Naive B cell (primary cell): ENCODE measurements at regions not wholly inside any gene's neighbourhood (a gene's known extent, or its start where the extent isn't known, plus 50 kb on each side); places are given as distances from the start of the nearest gene placed in this dataset.

Experiments used
- ATAC-seq, 2 donors: fragments of 150-1000 bp; cut with Tn5 transposase; 2 replicates each; pipeline ENCODE4 v1.10.0; 2021; ENCODE audit warnings: low read depth in 2 of 2, mild to moderate bottlenecking in 2 of 2, moderate library complexity in 2 of 2
- DNase-seq: peaks from one replicate; pipeline ENCODE4 v3.0.0; 2022
- H3K27ac Mint-ChIP-seq, 6 donors: one replicate each; pipeline ENCODE4 v1.8.0; 2020 to 2022; ENCODE audit warnings: mild to moderate bottlenecking in 6 of 6, mixed read lengths in 6 of 6, moderate library complexity in 5 of 6, inconsistent platforms in 2 of 6
- H3K27me3 Mint-ChIP-seq, 3 donors: one replicate each; pipeline ENCODE4 v1.8.0; 2021 to 2022; ENCODE audit warnings: mixed read lengths in 3 of 3, mild to moderate bottlenecking in 1 of 3
- H3K36me3 Mint-ChIP-seq, 2 donors: one replicate each; pipeline ENCODE4 v1.8.0; 2020 to 2022; ENCODE audit warnings: mixed read lengths in 2 of 2, inconsistent platforms in 1 of 2, mild to moderate bottlenecking in 1 of 2
- H3K4me1 Mint-ChIP-seq, 3 donors: one replicate each; pipeline ENCODE4 v1.8.0; 2020 to 2022; ENCODE audit warnings: mixed read lengths in 3 of 3, inconsistent platforms in 1 of 3, mild to moderate bottlenecking in 1 of 3, moderate library complexity in 1 of 3
- H3K4me3 Mint-ChIP-seq, 8 donors: one replicate each; pipeline ENCODE4 v1.8.0; 2020 to 2022; ENCODE audit warnings: mild to moderate bottlenecking in 8 of 8, mixed read lengths in 8 of 8, moderate library complexity in 8 of 8, inconsistent platforms in 2 of 8
- H3K9me3 Mint-ChIP-seq, 7 donors: one replicate each; pipeline ENCODE4 v1.8.0; 2020 to 2022; ENCODE audit warnings: mixed read lengths in 7 of 7, mild to moderate bottlenecking in 5 of 7, inconsistent platforms in 2 of 7, moderate library complexity in 1 of 7

DNA sequence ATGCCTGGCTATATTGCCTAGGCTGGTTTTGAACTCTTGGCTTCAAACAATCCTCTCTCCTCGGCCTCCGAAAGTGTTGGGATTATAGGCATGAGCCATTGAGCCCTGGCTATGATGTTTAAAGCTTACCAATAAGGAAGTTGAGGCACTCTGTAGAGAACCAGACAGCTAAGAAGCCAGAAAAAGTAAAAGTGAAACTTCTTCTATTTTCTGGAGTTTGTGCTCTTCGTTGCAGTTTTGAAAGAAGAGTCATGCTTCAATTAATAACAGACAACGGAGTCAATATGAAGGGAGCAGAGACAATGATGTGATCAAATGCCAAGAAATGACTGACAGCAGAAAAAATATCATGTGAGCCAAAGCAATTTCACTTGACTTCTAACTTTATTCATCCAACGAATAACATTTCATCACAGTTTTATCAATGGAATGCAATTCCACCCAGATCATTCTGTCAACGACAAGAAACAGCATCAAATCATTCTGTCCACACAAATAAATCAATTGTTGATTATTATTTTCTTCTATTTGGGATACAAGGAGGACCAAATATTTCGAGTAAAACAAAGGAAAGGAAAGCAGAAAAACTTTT is 175.5 kb upstream of the CELF4 start:
- Mint-ChIP-seq H3K4me1 (no peaks in the 10 kb centered on the region), H3K27ac (no peak overlapping the region), H3K27me3 (no peaks in the 10 kb centered on the region), H3K36me3 (no peaks in the 10 kb centered on the region), H3K4me3 (no peak overlapping the region), H3K9me3 (peaks cover 0 to 8% (median 0%) of the 10 kb centered on the region in 7 donors)
- ATAC-seq = no peak
- DNase-seq = no peak

DNA sequence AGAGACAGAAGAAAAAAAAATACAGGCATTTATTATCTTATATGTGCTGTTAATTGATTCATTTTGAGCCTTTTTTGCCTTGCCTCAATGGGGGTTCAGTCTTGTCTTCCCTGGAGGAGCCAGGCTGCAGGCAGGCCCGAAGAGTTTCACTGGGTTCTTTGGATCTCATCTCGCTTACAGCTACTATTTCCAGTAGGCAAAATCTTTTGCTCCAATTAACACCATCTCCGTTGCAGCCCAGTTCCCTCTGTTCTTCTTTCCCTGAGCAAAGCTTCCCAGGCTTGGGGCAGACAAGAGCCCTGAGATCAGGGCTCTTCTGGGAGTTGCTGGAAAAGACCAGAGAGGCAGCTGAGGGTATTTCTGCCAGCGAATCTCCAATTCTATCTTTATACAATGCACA is 168.8 kb upstream of the CELF4 start:
- ATAC-seq (no peak), DNase-seq (no peak)
- Mint-ChIP-seq H3K9me3 (peaks cover 0 to 9% (median 0%) of the 10 kb centered on the region in 7 donors), H3K27me3 (no peaks in the 10 kb centered on the region), H3K4me3 (no peak overlapping the region), H3K4me1 (no peaks in the 10 kb centered on the region), H3K27ac (no peak overlapping the region), H3K36me3 (no peaks in the 10 kb centered on the region)

DNA sequence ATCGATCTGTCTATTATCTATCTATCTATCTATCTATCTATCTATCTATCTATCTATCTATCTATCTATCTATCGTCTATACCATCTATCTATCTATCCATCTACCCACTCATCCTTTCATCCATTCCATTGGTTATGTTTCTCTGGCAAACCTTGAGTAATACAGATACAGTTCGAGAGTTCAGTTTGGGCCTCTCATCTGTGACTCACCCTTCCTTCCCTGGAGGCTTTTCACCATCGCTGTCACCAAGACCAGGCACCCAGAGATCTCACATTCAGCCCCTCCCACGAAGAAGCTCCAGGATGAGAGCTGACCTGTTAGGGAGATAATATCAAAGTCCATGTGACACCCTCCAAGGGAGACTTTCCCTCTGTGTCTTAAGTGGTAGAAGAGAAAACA is 164.1 kb upstream of the CELF4 start:
- Mint-ChIP-seq H3K4me1 (no peaks in the 10 kb centered on the region), H3K27me3 (no peaks in the 10 kb centered on the region), H3K36me3 (no peaks in the 10 kb centered on the region), H3K4me3 (no peak overlapping the region), H3K27ac (no peak overlapping the region), H3K9me3 (peaks cover 0 to 9% (median 0%) of the 10 kb centered on the region in 7 donors)
- DNase-seq (no peak), ATAC-seq (no peak)

DNA sequence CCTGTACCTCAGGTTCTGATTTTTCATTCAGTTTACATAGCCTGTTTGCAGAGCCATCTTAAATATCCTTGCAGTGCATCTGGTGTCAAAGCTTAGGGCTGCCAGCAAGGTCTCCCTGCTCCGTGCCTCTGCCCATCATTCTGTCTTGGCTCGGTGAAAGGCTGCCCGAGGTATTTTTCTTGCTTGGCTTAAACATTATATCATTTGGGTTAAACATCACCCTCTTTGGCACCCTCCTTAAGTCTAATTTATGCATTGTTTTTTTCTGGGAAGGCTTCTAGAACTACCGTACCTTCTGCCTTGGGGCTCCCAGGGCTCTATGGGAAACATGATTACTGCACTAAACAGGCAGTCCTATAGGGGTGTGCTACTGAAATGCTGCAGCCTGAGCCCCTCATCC is 158.6 kb upstream of the CELF4 start:
- no peak for DNase-seq
- ATAC-seq = no peak
- Mint-ChIP-seq H3K4me3 (no peak overlapping the region), H3K4me1 (no peaks in the 10 kb centered on the region), H3K27ac (no peak overlapping the region), H3K36me3 (no peaks in the 10 kb centered on the region), H3K9me3 (peaks cover 0 to 6% (median 0%) of the 10 kb centered on the region in 7 donors), H3K27me3 (peaks cover 0 to 6% (median 0%) of the 10 kb centered on the region in 3 donors)

DNA sequence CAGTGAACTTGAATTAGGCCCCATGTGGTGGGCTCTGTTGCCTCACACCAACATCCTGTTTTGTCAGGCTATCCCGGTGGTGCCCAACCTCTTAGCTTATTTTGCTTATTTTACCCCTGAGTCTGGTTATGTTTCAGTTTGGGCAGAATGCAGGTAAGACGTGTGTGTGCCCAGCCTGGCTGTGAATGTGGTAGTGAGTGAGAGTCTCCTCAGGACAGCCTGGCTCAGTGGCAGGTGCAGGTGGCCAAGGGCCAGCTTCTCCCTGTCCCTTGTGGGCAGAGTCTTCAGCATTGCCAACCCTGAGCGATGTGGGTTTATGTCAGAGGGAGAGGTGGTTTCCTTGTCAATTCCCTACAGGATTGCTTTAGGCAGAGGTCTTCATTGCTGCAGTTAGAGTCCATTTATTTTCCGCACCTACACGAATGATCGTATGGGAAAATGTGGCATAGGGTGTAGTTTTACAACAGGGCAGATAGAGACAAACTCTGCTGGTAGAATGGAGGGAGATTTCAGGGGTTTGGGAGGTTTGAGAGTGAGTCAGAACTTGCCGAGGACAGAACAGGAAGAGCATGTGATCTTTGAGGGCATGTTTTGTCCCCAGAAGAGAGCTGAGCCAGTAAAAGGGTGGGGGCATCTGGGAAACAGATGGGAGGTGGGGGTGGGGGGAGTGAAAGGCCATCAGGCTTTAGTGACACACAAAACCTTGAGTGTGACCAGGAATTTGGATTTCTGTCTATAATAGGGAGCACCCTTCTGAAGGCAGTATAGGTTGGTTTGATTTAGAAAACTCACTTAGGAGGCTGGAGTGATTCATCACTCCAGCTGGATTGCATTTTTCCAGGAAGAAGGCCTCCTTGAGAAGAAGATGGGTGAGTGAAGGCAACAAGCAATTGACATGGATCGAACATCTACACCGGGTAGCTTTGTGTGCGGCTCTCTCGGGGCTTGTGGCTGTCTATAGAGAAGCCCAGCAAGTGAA is 156.2 kb upstream of the CELF4 start:
- DNase-seq (no peak), ATAC-seq (no peak)
- no peaks in the 10 kb centered on the region for H3K36me3 Mint-ChIP-seq
- H3K4me1 Mint-ChIP-seq = no peaks in the 10 kb centered on the region
- no peak overlapping the region for H3K4me3 Mint-ChIP-seq
- no peak overlapping the region for H3K27ac Mint-ChIP-seq
- H3K27me3 Mint-ChIP-seq = peaks cover 0 to 6% (median 0%) of the 10 kb centered on the region in 3 donors
- peaks cover 0 to 4% (median 0%) of the 10 kb centered on the region in 7 donors for H3K9me3 Mint-ChIP-seq

DNA sequence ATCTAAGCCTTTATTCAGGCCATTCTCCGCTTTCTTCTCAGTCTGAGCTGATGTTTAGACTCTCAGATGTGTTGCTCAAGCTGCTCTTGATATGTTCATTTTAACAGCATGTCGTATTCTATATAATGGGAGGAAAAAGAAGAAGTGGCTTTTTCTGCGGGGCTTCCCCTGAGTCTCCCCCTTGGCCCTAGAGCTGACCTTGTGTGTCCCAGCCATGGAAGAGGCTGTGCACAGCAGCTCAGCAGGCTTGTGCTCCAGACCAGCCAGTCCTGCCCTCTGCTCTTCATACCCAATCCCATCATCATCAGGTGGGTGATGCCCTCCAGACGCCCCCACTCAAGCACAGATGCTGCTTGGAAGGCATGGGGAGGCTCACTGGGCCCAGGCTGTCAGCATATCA is 155.1 kb upstream of the CELF4 start:
- Mint-ChIP-seq H3K9me3 (peaks cover 0 to 4% (median 2%) of the 10 kb centered on the region in 7 donors), H3K27me3 (peaks cover 0 to 6% (median 0%) of the 10 kb centered on the region in 3 donors), H3K27ac (no peak overlapping the region), H3K4me3 (no peak overlapping the region), H3K36me3 (no peaks in the 10 kb centered on the region), H3K4me1 (no peaks in the 10 kb centered on the region)
- no peak for DNase-seq
- no peak for ATAC-seq

DNA sequence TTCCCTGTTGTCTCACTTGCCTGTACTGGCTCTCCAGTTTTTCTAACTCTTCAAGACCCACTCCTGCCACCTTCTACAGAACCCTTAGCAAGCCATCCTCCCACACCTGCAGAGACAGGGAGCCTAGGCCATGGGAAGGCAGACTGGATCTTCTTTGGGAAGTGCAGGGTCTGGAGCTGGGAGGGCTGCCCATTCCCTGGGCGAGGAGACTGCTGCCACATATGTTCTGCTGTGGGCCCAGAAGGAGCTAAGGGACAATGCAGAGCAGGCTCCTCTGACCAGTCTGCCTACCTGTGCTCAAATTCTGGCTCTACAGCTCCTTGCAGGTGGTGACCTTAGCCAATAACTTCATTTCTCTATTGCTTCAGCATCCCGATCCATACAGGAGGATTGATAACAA is 152.1 kb upstream of the CELF4 start:
- H3K4me1 Mint-ChIP-seq = no peaks in the 10 kb centered on the region
- no peaks in the 10 kb centered on the region for H3K36me3 Mint-ChIP-seq
- H3K27ac Mint-ChIP-seq = no peak overlapping the region
- H3K27me3 Mint-ChIP-seq = peaks cover 0 to 6% (median 0%) of the 10 kb centered on the region in 3 donors
- no peak for ATAC-seq
- DNase-seq = no peak
- no peak overlapping the region for H3K4me3 Mint-ChIP-seq
- H3K9me3 Mint-ChIP-seq = peaks cover 0 to 4% (median 0%) of the 10 kb centered on the region in 7 donors

DNA sequence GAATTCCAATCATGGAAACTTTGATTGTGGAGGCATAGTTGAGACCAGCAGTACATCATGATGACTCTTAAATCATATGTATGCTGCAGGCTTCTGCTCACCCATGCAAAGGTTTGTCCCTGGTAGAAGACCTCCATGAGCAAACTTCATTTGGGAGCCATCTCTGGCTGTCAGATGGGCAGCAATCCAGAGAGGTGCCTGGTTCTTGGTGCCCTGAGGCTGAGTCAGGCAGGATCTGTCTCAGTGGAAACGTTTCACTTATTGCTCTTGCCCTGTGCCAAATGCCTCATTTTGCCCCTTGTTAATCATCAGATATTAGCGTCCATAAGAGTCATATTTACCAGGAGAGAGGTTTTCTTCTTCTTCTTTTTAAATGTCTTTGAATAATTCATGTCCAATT is 151.5 kb upstream of the CELF4 start:
- peaks cover 0 to 4% (median 0%) of the 10 kb centered on the region in 7 donors for H3K9me3 Mint-ChIP-seq
- no peaks in the 10 kb centered on the region for H3K36me3 Mint-ChIP-seq
- DNase-seq (no peak), ATAC-seq (no peak)
- H3K4me3 Mint-ChIP-seq = no peak overlapping the region
- H3K4me1 Mint-ChIP-seq = no peaks in the 10 kb centered on the region
- H3K27ac Mint-ChIP-seq = no peak overlapping the region
- peaks cover 0 to 2% (median 0%) of the 10 kb centered on the region in 3 donors for H3K27me3 Mint-ChIP-seq

DNA sequence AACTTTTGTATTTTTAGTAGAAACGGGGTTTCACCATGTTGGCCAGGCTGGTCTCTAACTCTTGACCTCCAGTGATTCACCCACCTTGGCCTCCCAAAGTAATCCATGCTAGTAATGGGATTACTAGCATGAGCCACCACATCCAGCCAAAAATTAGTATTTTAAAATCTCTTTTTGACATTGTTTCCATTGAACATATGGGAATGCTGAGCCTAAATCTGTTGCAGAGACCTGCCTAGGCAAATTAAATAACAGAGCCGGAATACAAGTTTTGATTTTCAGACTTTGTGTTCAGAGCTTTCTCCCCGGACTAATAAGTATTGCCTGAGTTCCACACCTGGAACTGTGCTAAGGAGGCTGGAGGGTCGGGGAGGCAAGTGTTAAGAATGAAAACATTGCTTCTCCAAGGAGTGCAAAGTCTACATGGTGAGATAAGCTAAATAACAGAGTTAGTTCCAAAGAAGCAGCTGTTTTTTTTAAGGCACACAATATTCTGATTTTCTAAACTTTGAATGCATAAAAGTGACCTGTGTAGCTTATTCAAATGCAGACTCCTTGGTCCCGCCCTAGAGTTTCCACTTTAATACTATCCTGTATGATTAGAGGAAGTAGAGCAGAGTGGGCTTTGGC is 150.6 kb upstream of the CELF4 start:
- H3K4me1 Mint-ChIP-seq = no peaks in the 10 kb centered on the region
- no peak overlapping the region for H3K4me3 Mint-ChIP-seq
- DNase-seq (no peak), ATAC-seq (no peak)
- H3K27ac Mint-ChIP-seq = no peak overlapping the region
- no peaks in the 10 kb centered on the region for H3K27me3 Mint-ChIP-seq
- peaks cover 0 to 5% (median 0%) of the 10 kb centered on the region in 7 donors for H3K9me3 Mint-ChIP-seq
- H3K36me3 Mint-ChIP-seq = no peaks in the 10 kb centered on the region

DNA sequence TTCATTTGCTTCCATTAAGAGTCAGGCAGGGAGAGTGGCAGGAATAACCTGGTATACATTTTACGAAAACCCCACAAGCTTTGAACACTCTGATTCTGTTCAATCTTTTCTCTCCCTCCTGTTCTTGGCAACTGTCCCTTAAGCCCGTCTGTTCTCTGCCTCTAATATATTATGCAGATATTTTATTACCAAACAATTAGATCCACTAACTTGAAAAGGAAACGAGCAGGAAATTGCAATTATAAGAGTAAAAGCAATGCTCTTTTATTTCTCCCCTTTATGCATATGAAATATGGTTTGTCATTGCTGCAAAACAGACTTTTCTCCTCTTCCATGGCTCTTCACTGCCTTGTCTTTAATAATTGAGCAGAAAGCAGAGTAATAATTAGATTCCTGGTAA is 149.1 kb upstream of the CELF4 start:
- H3K4me3 Mint-ChIP-seq = no peak overlapping the region
- no peak overlapping the region for H3K27ac Mint-ChIP-seq
- H3K9me3 Mint-ChIP-seq = peaks cover 0 to 5% (median 0%) of the 10 kb centered on the region in 7 donors
- H3K36me3 Mint-ChIP-seq = no peaks in the 10 kb centered on the region
- no peaks in the 10 kb centered on the region for H3K27me3 Mint-ChIP-seq
- no peak for DNase-seq
- H3K4me1 Mint-ChIP-seq = no peaks in the 10 kb centered on the region
- ATAC-seq = no peak

DNA sequence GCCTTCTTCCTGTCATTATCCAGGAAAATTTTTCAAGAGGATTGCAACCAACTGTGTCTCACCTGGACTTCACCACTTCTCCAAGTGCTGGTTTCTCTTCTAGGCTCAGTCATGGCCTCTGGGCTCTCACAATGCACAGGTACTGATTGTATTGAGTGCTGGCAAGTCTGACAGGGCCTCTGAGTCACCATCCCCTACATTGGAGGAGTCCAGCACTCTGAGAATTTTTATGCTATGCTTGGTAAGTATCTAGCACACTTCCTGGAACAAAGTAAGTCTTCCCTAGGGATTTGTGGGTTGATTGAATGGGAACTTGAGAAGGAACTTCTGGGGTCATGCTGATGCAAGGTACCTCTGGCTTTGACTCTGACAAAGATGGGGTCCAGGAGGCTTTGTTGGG is 147.2 kb upstream of the CELF4 start:
- Mint-ChIP-seq H3K36me3 (no peaks in the 10 kb centered on the region), H3K27me3 (no peaks in the 10 kb centered on the region), H3K4me3 (no peak overlapping the region), H3K9me3 (peaks cover 0 to 5% (median 0%) of the 10 kb centered on the region in 7 donors), H3K27ac (no peak overlapping the region), H3K4me1 (no peaks in the 10 kb centered on the region)
- DNase-seq (no peak), ATAC-seq (no peak)

DNA sequence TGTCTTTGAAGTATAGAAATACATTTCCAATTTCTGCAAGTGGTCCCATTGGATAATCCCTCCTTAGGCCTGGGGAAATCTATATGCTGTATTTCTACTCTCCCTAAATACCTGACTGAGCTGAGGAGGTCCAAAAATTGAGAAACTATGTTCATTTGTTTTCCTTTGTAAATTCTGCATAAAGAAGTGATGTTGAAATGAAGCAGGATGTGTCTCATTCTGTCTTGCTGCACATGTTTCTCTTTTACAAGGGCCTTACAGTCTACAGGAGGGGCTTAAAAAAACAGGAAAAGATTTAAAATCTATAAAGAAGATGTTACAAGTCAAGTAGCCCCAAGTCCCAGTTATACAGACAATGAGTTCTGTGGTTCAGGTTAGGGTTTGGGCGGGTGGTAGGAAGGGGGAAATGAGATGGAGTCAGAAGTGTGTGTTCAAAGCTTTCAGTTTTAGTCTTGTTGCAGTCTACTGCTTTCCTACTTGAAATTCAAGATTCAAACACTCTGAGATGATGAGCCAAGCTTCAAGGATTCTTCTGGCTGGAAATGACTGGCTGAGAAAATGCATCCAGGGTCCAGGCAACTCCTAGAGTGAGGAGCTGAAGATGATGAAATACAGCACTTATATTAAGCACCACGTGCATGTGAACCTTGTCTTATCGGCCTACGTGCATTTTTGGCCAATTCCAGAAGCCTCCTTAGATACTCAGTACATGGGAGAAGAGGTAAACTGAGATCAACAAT is 146.3 kb upstream of the CELF4 start:
- no peak for DNase-seq
- H3K27me3 Mint-ChIP-seq = no peaks in the 10 kb centered on the region
- H3K27ac Mint-ChIP-seq = no peak overlapping the region
- H3K4me1 Mint-ChIP-seq = no peaks in the 10 kb centered on the region
- H3K4me3 Mint-ChIP-seq = no peak overlapping the region
- peaks cover 0 to 5% (median 0%) of the 10 kb centered on the region in 7 donors for H3K9me3 Mint-ChIP-seq
- H3K36me3 Mint-ChIP-seq = no peaks in the 10 kb centered on the region
- ATAC-seq = no peak

DNA sequence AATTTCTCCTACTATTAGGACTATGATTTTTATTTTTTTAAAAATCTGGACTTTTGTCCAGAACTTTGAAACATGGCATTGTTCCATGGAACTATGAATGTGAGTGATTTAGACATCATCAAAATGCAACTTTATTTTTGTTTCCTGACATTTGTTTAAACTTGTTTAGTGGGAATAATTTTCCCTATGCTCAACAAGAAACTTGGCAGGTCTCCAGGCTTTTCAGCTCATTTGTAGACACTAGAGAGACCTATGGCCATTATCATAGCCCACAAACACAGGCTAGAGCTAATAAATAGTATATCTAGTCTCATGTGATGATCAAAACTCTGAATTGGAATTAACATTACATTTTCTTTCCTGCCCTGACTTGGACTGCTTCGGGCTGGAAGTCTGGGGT is 145.1 kb upstream of the CELF4 start:
- no peaks in the 10 kb centered on the region for H3K27me3 Mint-ChIP-seq
- ATAC-seq = no peak
- H3K4me3 Mint-ChIP-seq = no peak overlapping the region
- no peaks in the 10 kb centered on the region for H3K4me1 Mint-ChIP-seq
- peaks cover 0 to 5% (median 0%) of the 10 kb centered on the region in 7 donors for H3K9me3 Mint-ChIP-seq
- no peak for DNase-seq
- no peaks in the 10 kb centered on the region for H3K36me3 Mint-ChIP-seq
- no peak overlapping the region for H3K27ac Mint-ChIP-seq
